Fibroblast of the aortic adventitia (primary cell): ENCODE measurements at regions not wholly inside any gene's neighbourhood (a gene's known extent, or its start where the extent isn't known, plus 50 kb on each side); places are given as distances from the start of the nearest gene placed in this dataset.
A peak's percentile ranks its signal among the peaks of the same experiment; 100 is the strongest.
"Not testable (repeated sequence)": the region's sequence is repeated elsewhere in the genome, so short reads cannot be mapped to it uniquely, and the experiment has no call there.

Experiments
- DNase-seq: peaks from one replicate; pipeline ENCODE4 v3.0.0-alpha.2; 2010; ENCODE audit warnings: low read depth
- H3K4me3 ChIP-seq: 2 replicates; pipeline ENCODE4 v1.5.1; 2011; ENCODE audit warnings: low read depth, mild to moderate bottlenecking, control low read depth, low read length, moderate library complexity
- TF ChIP-seq, protein P1 (sequence below): IDR thresholded peaks from 2 replicates; pipeline ENCODE4 v1.5.1; 2011; ENCODE audit warnings: mild to moderate bottlenecking, low read length, control low read depth, inconsistent platforms; ENCODE audit not compliant: insufficient read depth

DNA sequence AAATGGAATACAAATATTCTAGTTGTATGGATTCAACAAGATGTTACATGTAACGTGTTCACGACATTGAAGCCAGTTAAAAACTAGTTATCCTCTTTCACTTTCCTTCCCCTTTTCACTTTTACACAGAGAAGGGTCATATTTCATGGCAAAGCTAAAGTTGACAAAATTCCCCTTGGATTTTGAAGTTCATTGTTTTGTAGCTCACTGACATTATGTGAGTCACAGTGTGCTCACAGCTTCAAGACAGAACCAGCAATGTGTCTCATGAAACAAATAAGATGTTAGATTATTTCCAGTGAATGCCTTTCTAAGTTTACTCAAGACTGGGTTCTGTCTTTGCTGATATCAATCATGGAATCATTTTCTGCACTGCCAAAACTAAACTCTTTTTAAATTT is 535.5 kb upstream of the GRIN3A start:
- DNase-seq: peak; percentile 0
- TF ChIP-seq, protein P1, sequence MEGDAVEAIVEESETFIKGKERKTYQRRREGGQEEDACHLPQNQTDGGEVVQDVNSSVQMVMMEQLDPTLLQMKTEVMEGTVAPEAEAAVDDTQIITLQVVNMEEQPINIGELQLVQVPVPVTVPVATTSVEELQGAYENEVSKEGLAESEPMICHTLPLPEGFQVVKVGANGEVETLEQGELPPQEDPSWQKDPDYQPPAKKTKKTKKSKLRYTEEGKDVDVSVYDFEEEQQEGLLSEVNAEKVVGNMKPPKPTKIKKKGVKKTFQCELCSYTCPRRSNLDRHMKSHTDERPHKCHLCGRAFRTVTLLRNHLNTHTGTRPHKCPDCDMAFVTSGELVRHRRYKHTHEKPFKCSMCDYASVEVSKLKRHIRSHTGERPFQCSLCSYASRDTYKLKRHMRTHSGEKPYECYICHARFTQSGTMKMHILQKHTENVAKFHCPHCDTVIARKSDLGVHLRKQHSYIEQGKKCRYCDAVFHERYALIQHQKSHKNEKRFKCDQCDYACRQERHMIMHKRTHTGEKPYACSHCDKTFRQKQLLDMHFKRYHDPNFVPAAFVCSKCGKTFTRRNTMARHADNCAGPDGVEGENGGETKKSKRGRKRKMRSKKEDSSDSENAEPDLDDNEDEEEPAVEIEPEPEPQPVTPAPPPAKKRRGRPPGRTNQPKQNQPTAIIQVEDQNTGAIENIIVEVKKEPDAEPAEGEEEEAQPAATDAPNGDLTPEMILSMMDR: no peak
- no peak overlapping the region for H3K4me3 ChIP-seq

DNA sequence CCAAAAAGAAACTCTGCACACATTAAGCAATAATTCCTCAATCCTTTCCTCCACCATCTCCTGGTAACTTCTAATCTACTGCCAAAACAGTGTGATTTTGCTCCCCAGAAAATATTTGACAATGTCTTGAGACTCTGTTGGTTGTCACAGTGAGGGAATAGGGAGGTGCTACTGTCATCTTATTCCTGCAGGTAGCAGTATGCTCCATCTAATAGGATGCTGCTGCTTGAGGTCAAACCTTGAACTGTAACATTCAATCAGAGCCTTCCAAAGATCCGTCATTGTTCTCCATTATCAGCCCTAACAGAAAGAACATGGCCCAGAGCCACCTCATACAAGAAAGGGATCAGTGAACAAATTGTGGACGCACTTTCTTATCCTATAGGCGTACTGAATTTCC is 514.7 kb upstream of the GRIN3A start:
- TF ChIP-seq, protein P1: no peak
- H3K4me3 ChIP-seq: no peak overlapping the region
- DNase-seq: no peak

DNA sequence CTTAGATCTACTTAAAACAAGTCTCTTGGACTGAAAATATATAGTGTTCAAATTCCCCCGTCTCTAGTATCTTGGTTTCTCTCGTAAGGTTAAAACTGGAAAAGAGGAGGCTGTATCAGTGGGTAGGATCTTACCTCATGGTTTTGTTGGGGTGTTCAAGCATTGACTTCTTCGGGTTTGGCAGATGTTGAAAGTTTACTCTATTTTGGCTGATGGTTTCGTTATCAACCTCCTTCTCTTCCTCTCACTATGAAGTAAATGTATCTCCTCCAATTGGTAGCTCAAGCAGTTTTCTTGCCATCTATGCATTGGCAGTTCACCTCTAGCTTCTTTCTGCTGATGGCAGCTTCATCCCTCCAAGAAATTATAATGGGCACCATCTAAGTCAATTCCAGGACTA is 506.5 kb upstream of the GRIN3A start:
- DNase-seq: no peak
- no peak overlapping the region for H3K4me3 ChIP-seq
- TF ChIP-seq, protein P1: no peak

DNA sequence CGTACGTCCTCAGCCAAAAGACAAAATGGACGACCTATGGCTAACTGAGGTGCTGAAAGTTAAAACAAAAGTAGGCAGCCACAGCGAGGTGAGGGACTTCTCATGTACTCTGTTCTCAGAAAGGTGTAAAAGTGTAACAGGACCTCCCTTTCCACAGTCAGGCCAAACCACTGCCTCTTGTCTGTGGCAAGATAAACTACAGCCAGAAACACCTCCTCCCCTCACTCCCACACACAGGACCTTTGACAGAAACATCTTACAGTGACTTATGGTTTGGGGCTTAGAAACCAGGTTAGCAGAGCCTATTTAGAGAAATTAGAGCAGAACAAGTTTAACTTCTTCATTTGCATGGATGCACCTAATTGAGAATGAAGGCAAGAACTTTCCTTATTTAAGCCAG is 499.1 kb upstream of the GRIN3A start:
- DNase-seq: no peak
- TF ChIP-seq, protein P1: no peak
- H3K4me3 ChIP-seq: no peak overlapping the region

DNA sequence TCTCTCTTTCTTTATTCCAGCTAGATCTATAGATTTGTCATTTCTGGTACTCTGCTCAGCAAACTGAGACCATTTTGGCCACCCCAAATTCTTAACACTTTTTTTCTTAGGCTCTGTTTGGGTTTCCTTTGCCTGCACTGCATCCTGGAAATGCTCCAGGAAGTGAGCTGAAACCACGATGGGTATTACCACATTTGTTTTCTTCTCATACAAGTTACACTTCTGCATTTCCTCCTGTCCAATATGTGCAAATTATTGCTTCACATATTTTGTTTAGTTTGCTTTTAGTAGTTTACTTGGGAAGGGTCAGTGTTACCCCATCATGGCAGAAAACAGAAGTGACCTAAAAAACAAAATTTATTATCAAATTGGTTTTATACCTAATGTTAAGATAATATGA is 498.6 kb upstream of the GRIN3A start:
- no peak overlapping the region for H3K4me3 ChIP-seq
- TF ChIP-seq, protein P1: no peak
- DNase-seq: no peak

DNA sequence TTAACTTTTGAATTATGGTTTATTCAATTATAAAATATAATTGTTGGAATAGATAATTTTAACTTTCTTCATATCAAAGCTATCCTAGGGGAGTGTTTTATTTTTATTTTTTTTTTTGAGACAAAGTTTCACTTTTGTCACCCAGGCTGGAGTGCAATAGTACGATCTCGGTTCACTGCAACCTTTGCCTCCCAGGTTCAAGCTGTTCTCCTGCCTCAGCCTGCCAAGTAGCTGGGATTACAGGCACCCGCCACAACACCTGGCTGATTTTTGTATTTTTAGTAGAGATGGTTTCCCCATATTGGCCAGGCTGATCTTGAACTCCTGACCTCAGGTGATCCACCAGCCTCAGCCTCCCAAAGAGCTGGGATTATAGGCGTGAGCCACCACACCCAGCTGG is 489.0 kb upstream of the GRIN3A start:
- not testable (repeated sequence) for H3K4me3 ChIP-seq, DNase-seq

DNA sequence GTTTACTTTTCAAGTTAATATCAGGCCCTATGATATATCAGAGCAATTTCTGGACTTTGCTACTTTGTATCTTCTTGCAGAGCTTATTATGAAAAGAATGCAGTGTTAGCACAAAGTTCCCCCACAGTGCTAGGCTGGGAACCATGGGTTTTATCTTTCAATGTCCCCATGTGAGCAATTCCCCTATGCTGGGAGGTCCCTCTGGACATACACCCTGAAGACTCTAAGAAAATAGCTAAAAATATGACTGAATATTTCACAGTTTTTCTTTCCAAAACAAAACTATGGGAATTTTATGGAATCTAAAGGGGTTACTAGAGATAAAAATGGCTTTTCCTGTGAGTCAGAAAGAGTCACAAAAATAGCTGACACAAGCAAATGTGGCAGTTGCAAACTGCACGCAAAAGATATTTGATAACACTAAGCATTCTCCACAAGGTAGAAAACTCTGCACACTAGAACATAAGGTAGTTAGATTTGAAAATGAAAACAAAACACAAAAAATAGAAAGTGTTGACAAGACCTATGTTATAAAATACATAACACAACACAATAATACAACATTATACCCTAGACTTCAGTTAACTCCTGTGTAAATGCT is 487.5 kb upstream of the GRIN3A start:
- no peak for DNase-seq
- TF ChIP-seq, protein P1: no peak
- H3K4me3 ChIP-seq: no peak overlapping the region

DNA sequence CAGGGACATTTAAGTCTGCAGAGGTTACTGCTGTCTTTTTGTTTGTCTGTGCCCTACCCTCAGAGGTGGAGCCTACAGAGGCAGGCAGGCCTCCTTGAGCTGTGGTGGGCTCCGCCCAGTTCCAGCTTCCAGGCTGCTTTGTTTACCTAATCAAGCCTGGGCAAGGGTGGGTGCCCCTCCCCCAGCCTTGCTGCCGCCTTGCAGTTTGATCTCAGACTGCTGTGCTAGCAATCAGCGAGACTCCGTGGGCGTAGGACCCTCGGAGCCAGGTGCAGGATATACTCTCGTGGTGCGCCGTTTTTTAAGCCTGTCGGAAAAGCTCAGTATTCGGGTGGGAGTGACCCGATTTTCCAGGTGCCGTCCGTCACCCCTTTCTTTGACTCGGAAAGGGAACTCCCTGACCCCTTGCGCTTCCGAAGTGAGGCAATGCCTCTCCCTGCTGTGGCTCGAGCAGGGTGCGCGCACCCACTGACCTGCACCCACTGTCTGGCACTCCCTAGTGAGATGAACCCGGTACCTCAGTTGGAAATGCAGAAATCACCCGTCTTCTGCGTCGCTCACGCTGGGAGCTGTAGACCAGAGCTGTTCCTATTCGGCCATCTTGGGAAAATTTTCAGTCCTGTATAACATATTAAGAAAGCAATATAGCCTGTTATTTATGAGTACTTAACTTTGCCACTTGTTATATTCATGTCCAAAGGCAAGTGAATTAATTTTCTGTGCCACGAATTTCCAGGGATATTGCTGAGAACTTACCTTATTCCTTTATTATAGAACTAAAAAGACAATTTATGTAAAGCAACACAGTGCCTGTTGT is 485.1 kb upstream of the GRIN3A start:
- not testable (repeated sequence) for DNase-seq, H3K4me3 ChIP-seq
